ENCODE measurements at regions not wholly inside any gene's neighbourhood (a gene's known extent, or its start where the extent isn't known, plus 50 kb on each side); places are given as distances from the start of the nearest gene placed in this dataset.

DNA sequence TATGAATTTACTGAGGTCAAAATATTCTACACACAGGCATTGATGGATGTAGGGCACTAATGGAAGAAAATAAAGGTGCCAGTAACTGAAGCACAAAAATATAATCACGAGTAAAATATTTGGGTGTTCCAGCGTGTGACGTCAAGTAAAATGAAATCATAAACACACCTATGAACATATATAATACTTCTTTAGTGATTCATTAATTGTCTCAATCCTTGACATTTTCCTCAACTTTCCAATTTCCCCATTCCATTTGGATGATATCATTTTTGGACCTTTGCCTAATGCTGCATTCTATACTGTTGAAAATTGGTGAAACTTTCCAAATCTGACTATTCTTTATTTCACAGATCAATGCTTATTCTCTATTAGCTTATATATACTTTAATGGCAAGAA is 649.3 kb downstream of the GALC start:
- intact Hi-C loops (cut with micrococcal nuclease; ENCODE audit: unreplicated experiment), result no loop called here
- CTCF ChIA-PET, result no interaction called here
- H3K4me1 Mint-ChIP-seq (ENCODE audit: low read depth, unreplicated experiment), result peaks cover 12% of the 10 kb centered on the region
- BruUV-seq (replicated peaks), result no TSS peak
- no peaks in the 10 kb centered on the region for H3K27me3 Mint-ChIP-seq (ENCODE audit: unreplicated experiment)
- H3K36me3 Mint-ChIP-seq (ENCODE audit: insufficient read depth, unreplicated experiment), result no peaks in the 10 kb centered on the region
- no peak overlapping the region for H3K27ac Mint-ChIP-seq (ENCODE audit: unreplicated experiment)
- peak; percentile 4 for DNase-seq
- no peak overlapping the region for H3K4me3 Mint-ChIP-seq (ENCODE audit: low read depth, unreplicated experiment)
- peaks cover 3% of the 10 kb centered on the region for H3K9me3 Mint-ChIP-seq (ENCODE audit: low read depth, unreplicated experiment)
- no peak for TF ChIP-seq CTCF (IDR thresholded peaks at IDR 0.05; ENCODE audit: unreplicated experiment)

- Mint-ChIP-seq H3K4me1 (ENCODE audit: low read depth, unreplicated experiment) (no peaks in the 10 kb centered on the region), H3K27me3 (ENCODE audit: unreplicated experiment) (no peaks in the 10 kb centered on the region), H3K36me3 (ENCODE audit: insufficient read depth, unreplicated experiment) (no peaks in the 10 kb centered on the region), H3K4me3 (ENCODE audit: low read depth, unreplicated experiment) (no peak overlapping the region), H3K27ac (ENCODE audit: unreplicated experiment) (no peak overlapping the region), H3K9me3 (ENCODE audit: low read depth, unreplicated experiment) (no peaks in the 10 kb centered on the region)
- no peak for DNase-seq
- no TSS peak for BruUV-seq (replicated peaks)
- intact Hi-C loops (cut with micrococcal nuclease; ENCODE audit: unreplicated experiment), result loop anchor here (10.0 kb wide), 1 partner anchor 280 kb away; no protein-coding TSS in a partner anchor
- TF ChIP-seq CTCF (IDR thresholded peaks at IDR 0.05; ENCODE audit: unreplicated experiment), result no peak
- CTCF ChIA-PET, result no interaction called here
Observed at GRCh38 chr14:87334997-87335685, 657.8 kb downstream of the GALC start.

DNA sequence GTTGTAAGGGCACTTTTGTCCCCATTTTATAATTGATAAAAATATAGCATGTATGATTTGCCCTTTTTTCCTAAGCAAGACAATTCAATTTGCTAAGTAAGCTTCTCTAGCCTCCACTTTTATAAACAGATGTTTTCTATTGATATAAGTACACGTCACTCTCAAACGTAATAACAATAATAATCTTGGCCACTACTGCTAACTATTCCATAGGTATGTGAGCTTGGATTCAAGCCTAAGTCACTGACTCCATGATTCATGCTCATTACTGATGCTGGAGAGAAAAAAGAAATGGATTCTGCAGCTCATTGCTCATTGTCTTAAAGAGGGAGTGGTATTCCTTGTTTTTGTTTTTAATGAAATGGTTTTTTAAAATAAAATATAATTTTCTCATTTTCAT is 661.0 kb downstream of the GALC start:
- no peak for TF ChIP-seq CTCF (IDR thresholded peaks at IDR 0.05; ENCODE audit: unreplicated experiment)
- Mint-ChIP-seq H3K4me3 (ENCODE audit: low read depth, unreplicated experiment) (no peak overlapping the region), H3K27me3 (ENCODE audit: unreplicated experiment) (no peaks in the 10 kb centered on the region), H3K4me1 (ENCODE audit: low read depth, unreplicated experiment) (no peaks in the 10 kb centered on the region), H3K27ac (ENCODE audit: unreplicated experiment) (no peak overlapping the region), H3K36me3 (ENCODE audit: insufficient read depth, unreplicated experiment) (no peaks in the 10 kb centered on the region), H3K9me3 (ENCODE audit: low read depth, unreplicated experiment) (no peaks in the 10 kb centered on the region)
- no TSS peak for BruUV-seq (replicated peaks)
- CTCF ChIA-PET, result interaction anchor here (0.5 to 0.6 kb wide), 2 partner anchors 29 to 1846 kb away, joined by 3 to 4 read pairs; no protein-coding TSS in a partner anchor
- intact Hi-C loops (cut with micrococcal nuclease; ENCODE audit: unreplicated experiment), result loop anchor here (10.0 kb wide), 1 partner anchor 283 kb away; no protein-coding TSS in a partner anchor
- DNase-seq, result no peak

DNA sequence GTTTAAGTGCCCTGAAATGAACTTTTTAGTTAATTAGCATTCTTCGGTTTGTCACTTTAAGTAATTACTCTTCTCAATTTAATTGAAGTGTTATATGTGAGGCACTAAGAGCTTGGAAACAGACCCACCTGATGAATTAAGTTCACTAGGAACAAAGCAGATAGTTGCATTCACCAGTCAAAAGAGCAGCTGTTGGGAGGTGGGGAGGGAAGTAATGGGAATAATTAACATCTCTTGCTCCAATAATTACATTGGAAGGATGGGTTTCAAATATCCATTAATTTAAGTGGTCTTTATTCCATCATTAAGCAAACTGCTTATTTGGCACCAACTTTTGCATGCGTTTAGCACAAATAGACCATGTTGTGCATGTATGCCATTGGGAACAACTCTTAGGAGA is 667.2 kb downstream of the GALC start:
- Mint-ChIP-seq H3K27ac (ENCODE audit: unreplicated experiment) (no peak overlapping the region), H3K4me1 (ENCODE audit: low read depth, unreplicated experiment) (peaks cover 6% of the 10 kb centered on the region), H3K9me3 (ENCODE audit: low read depth, unreplicated experiment) (no peaks in the 10 kb centered on the region), H3K27me3 (ENCODE audit: unreplicated experiment) (no peaks in the 10 kb centered on the region), H3K4me3 (ENCODE audit: low read depth, unreplicated experiment) (no peak overlapping the region), H3K36me3 (ENCODE audit: insufficient read depth, unreplicated experiment) (no peaks in the 10 kb centered on the region)
- no peak for TF ChIP-seq CTCF (IDR thresholded peaks at IDR 0.05; ENCODE audit: unreplicated experiment)
- no TSS peak for BruUV-seq (replicated peaks)
- intact Hi-C loops (cut with micrococcal nuclease; ENCODE audit: unreplicated experiment), result no loop called here
- CTCF ChIA-PET, result no interaction called here
- no peak for DNase-seq

All from Calu3 (cell line).